Breast epithelium (tissue), 4 donors: ENCODE measurements at regions not wholly inside any gene's neighbourhood (a gene's known extent, or its start where the extent isn't known, plus 50 kb on each side); places are given as distances from the start of the nearest gene placed in this dataset.

Source experiments
- DNase-seq, 2 donors: peaks; one replicate each; pipeline ENCODE4 v3.0.0-alpha.2; 2019; ENCODE audit warnings: low spot score in 2 of 2
- H3K27ac ChIP-seq, 2 donors: fragments of 200-600 bp; sonication (generic) in 1 of 2; one replicate each; pipeline ENCODE4 v1.5.1; 2016 to 2019; ENCODE audit warnings: mild to moderate bottlenecking in 1 of 2
- H3K27me3 ChIP-seq, 2 donors: fragments of 200-600 bp; sonication (generic) in 1 of 2; one replicate each; pipeline versions ENCODE4 v1.5.1 to v1.6.0; 2017 to 2019; ENCODE audit warnings: control low read depth in 1 of 2, mild to moderate bottlenecking in 1 of 2
- H3K36me3 ChIP-seq: fragments of 200-600 bp; one replicate; pipeline ENCODE4 v1.5.1; 2019
- H3K4me1 ChIP-seq, 2 donors: fragments of 200-600 bp; sonication (generic); one replicate each; pipeline ENCODE4 v1.5.1; 2016 to 2019; ENCODE audit warnings: control low read depth in 1 of 2
- H3K4me3 ChIP-seq, 3 donors: fragments of 200-600 bp; sonication (generic); 1 replicate in 2 of 3; 2 replicates in 1 of 3; pipeline ENCODE4 v1.5.1; 2016 to 2019; ENCODE audit warnings: mild to moderate bottlenecking in 3 of 3, moderate library complexity in 2 of 3
- H3K9me3 ChIP-seq, 2 donors: fragments of 200-600 bp; sonication (generic) in 1 of 2; one replicate each; pipeline ENCODE4 v1.5.1; 2016 to 2019; ENCODE audit warnings: control low read depth in 1 of 2
- CTCF ChIP-seq, 3 donors: fragments of 450-650 bp; IDR thresholded peaks; one replicate each; pipeline ENCODE4 v1.5.1; 2016 to 2017; ENCODE audit warnings: antibody characterized with exemption in 3 of 3, mild to moderate bottlenecking in 3 of 3, moderate library complexity in 3 of 3
- POLR2A ChIP-seq: fragments of 450-650 bp; IDR thresholded peaks from one replicate; pipeline ENCODE4 v1.6.1; 2016; ENCODE audit warnings: antibody characterized with exemption, mild to moderate bottlenecking, moderate library complexity
- POLR2AphosphoS5 ChIP-seq, 3 donors: sonication (generic); formaldehyde crosslinking; IDR thresholded peaks; one replicate each; pipeline ENCODE4 v1.6.1; 2017; ENCODE audit warnings: antibody characterized with exemption in 3 of 3
- intact Hi-C: fragments of 100-400 bp; cut with DNase I; formaldehyde crosslinking; loops from one replicate; pipeline ENCODE4 v1.15.1; 2023; ENCODE audit warnings: low total_unique reads

GRCh38 chr18:56508370-56509036, 129.9 kb downstream of the TXNL1 start:
- H3K4me1 ChIP-seq = no peaks in the 10 kb centered on the region
- no peak for DNase-seq
- H3K27ac ChIP-seq = no peak overlapping the region
- H3K9me3 ChIP-seq = no peaks in the 10 kb centered on the region
- no peaks in the 10 kb centered on the region for H3K27me3 ChIP-seq
- intact Hi-C loops = no loop called here
- no peaks in the 10 kb centered on the region for H3K36me3 ChIP-seq
- no peak overlapping the region for H3K4me3 ChIP-seq
- TF ChIP-seq CTCF (IDR thresholded peaks at IDR 0.05) = no peak
- no peak for TF ChIP-seq POLR2AphosphoS5 (IDR thresholded peaks at IDR 0.05)
- no peak for TF ChIP-seq POLR2A

GRCh38 chr18:56505971-56506370, 132.4 kb downstream of the TXNL1 start:
- Histone ChIP-seq H3K4me1 (no peaks in the 10 kb centered on the region), H3K36me3 (no peaks in the 10 kb centered on the region), H3K9me3 (no peaks in the 10 kb centered on the region), H3K4me3 (no peak overlapping the region), H3K27me3 (no peaks in the 10 kb centered on the region), H3K27ac (no peak overlapping the region)
- intact Hi-C loops = no loop called here
- TF ChIP-seq POLR2AphosphoS5 (IDR thresholded peaks at IDR 0.05) = no peak
- no peak for TF ChIP-seq CTCF (IDR thresholded peaks at IDR 0.05)
- TF ChIP-seq POLR2A = no peak
- DNase-seq = no peak

- TF ChIP-seq CTCF (IDR thresholded peaks at IDR 0.05) (no peak), POLR2AphosphoS5 (IDR thresholded peaks at IDR 0.05) (no peak), POLR2A (no peak)
- no peak for DNase-seq
These were observed 133.1 kb downstream of the TXNL1 start for GRCh38 chr18:56505293-56505692.

GRCh38 chr18:56501896-56502295, 136.5 kb downstream of the TXNL1 start:
- intact Hi-C loops = no loop called here
- H3K27me3 ChIP-seq = no peaks in the 10 kb centered on the region
- no peak for DNase-seq
- H3K4me1 ChIP-seq = no peaks in the 10 kb centered on the region
- no peak overlapping the region for H3K27ac ChIP-seq
- TF ChIP-seq POLR2A (no peak), POLR2AphosphoS5 (IDR thresholded peaks at IDR 0.05) (no peak), CTCF (IDR thresholded peaks at IDR 0.05) (no peak)
- H3K36me3 ChIP-seq = no peaks in the 10 kb centered on the region
- H3K9me3 ChIP-seq = no peaks in the 10 kb centered on the region
- H3K4me3 ChIP-seq = no peak overlapping the region

More at GRCh38 chr18:56505293-56505692, 133.1 kb downstream of the TXNL1 start:
- Histone ChIP-seq H3K9me3 (no peaks in the 10 kb centered on the region), H3K4me3 (no peak overlapping the region), H3K4me1 (no peaks in the 10 kb centered on the region), H3K27me3 (no peaks in the 10 kb centered on the region), H3K36me3 (no peaks in the 10 kb centered on the region), H3K27ac (no peak overlapping the region)
- intact Hi-C loops = no loop called here

- H3K36me3 ChIP-seq = no peaks in the 10 kb centered on the region
- TF ChIP-seq CTCF (IDR thresholded peaks at IDR 0.05) (no peak), POLR2AphosphoS5 (IDR thresholded peaks at IDR 0.05) (no peak), POLR2A (no peak)
- no peak for DNase-seq
- no peak overlapping the region for H3K4me3 ChIP-seq
- H3K9me3 ChIP-seq = peaks cover 0 to 9% of the 10 kb centered on the region in 2 donors
- H3K27me3 ChIP-seq = no peaks in the 10 kb centered on the region
- no peak overlapping the region for H3K27ac ChIP-seq
- intact Hi-C loops = no loop called here
- no peaks in the 10 kb centered on the region for H3K4me1 ChIP-seq
These were observed 142.5 kb downstream of the TXNL1 start for GRCh38 chr18:56495884-56496283.
